Muscle layer of colon (tissue), 2 donors: ENCODE measurements at regions not wholly inside any gene's neighbourhood (a gene's known extent, or its start where the extent isn't known, plus 50 kb on each side); places are given as distances from the start of the nearest gene placed in this dataset.

ENCODE experiments used
- H3K27ac ChIP-seq: one replicate; pipeline ENCODE4 v1.7.0; 2013; ENCODE audit warnings: low read depth, mild to moderate bottlenecking, low read length, moderate library complexity
- H3K27me3 ChIP-seq, 2 donors: one replicate each; pipeline ENCODE4 v1.7.0; 2013; ENCODE audit warnings: low read length in 2 of 2, mild to moderate bottlenecking in 2 of 2; ENCODE audit not compliant: insufficient read depth in 2 of 2, control insufficient read depth in 1 of 2
- H3K36me3 ChIP-seq: one replicate; pipeline ENCODE4 v1.7.0; 2013; ENCODE audit warnings: mild to moderate bottlenecking, low read length; ENCODE audit not compliant: insufficient read depth
- H3K4me1 ChIP-seq: one replicate; pipeline ENCODE4 v1.7.0; 2013; ENCODE audit warnings: mild to moderate bottlenecking, low read length; ENCODE audit not compliant: insufficient read depth
- H3K4me3 ChIP-seq, 2 donors: one replicate each; pipeline ENCODE4 v1.7.0; 2013; ENCODE audit warnings: low read length in 2 of 2, low read depth in 1 of 2, mild to moderate bottlenecking in 1 of 2, moderate library complexity in 1 of 2
- H3K9ac ChIP-seq: one replicate; pipeline ENCODE4 v1.7.0; 2013; ENCODE audit warnings: low read length
- H3K9me3 ChIP-seq: one replicate; pipeline ENCODE4 v1.7.0; 2013; ENCODE audit warnings: mild to moderate bottlenecking, low read length
- donor health status: abdominal sarcoma.
- donor health status: Adenocarcinoma of cecum.

DNA sequence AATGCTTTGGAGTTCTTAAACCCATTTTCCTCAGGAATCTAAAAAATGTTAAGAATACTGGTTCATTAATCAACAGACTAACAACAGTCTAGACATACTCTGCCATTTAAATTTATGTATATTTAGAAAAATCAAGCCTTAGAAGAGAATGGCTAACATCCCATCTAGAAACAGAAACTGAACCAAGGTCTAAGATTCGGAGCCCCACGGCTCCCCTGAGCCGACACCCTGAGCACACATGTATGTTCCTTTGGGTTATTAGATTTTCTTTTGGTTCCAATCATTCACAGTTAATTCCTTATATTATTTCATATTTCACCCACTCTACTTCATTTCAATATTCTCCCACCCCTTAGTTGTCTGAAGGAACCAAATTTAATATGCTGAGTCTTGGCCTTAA, 94.8 kb upstream of the HNRNPA3 start:
- Histone ChIP-seq H3K27ac (no peak overlapping the region), H3K4me3 (no peak overlapping the region), H3K9me3 (no peaks in the 10 kb centered on the region), H3K27me3 (no peaks in the 10 kb centered on the region), H3K36me3 (no peaks in the 10 kb centered on the region), H3K4me1 (peaks cover 9% of the 10 kb centered on the region), H3K9ac (no peak overlapping the region)

DNA sequence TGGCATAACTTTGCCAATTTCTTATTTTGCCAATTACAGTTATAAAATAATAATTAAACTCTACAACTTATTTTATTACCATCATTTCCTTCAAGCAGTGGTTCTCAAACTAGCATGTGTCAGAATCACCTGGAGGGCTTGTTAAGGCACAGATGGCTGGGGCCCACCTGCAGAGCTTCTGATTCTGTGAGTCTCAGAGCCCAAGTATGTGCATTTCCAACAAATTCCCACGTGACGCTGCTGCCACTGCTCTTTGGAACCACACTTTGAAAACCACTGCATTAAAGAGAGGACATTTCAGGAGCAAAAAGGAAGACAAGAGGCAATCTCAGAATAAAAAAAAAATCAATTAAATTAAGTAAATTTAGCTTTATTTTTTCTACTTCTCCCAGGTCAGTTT, 94.0 kb upstream of the HNRNPA3 start:
- Histone ChIP-seq H3K9me3 (no peaks in the 10 kb centered on the region), H3K36me3 (no peaks in the 10 kb centered on the region), H3K27me3 (no peaks in the 10 kb centered on the region), H3K4me3 (no peak overlapping the region), H3K9ac (no peak overlapping the region), H3K27ac (no peak overlapping the region), H3K4me1 (peaks cover 9% of the 10 kb centered on the region)

DNA sequence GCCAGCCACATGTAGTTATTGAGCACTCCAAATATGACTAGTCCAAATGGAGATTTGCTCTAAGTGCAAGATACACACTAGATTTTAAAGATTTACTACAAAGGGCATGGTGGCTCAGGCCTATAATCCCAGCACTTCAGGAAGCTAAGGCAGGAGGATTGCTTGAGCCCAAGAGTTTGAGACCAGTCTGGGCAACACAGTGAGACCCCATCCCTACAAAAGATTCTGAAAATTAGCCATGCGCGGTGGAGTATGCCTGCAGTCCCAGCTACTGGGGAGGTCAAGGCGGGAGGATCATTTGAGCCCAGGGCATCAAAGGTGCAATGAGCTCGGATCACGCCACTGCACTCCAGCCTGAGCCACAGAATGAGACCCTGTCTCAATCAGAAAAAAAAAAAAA, 93.5 kb upstream of the HNRNPA3 start:
- Histone ChIP-seq H3K27me3 (no peaks in the 10 kb centered on the region), H3K4me1 (peaks cover 9% of the 10 kb centered on the region), H3K36me3 (no peaks in the 10 kb centered on the region), H3K4me3 (no peak overlapping the region), H3K27ac (no peak overlapping the region), H3K9ac (no peak overlapping the region), H3K9me3 (no peaks in the 10 kb centered on the region)

DNA sequence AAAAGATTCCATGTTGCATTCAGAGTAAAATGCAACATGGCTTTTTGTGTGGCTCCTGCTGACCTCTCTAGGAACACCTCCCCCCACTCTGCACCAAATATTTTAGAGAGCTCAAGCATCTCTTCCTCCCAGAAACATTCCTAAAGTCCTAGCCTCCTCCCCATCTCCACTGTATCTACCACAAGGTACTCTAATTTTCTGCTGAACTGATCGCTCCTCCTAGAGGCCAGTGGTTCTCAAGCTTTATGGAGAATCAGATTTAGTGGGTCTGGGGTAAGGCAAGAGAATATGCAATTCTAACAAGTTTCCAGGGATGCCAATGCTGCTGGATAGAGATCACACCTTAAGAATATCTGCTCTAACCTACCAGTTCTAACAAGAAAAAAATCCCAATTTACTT, 89.5 kb upstream of the HNRNPA3 start:
- Histone ChIP-seq H3K9me3 (no peaks in the 10 kb centered on the region), H3K4me1 (peaks cover 9% of the 10 kb centered on the region), H3K4me3 (no peak overlapping the region), H3K27ac (no peak overlapping the region), H3K9ac (no peak overlapping the region), H3K27me3 (no peaks in the 10 kb centered on the region), H3K36me3 (no peaks in the 10 kb centered on the region)

DNA sequence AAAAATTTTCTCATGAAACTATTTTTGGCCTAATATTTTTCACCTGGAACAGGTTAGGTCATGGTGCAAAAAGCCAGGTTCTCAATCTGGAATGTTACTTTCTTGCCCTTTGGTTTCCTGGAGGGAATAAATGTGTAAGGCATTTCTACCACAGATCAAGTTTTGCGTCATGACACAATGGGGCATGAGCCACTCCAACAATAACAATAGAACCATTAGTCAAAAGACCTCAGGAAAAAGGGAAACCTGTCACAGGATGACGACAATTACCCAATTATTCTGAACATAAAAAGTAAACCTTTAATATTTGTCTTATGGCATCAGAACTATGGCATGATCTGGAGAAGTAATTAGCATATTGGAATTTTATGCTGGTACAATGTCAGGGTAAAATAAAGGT, 88.2 kb upstream of the HNRNPA3 start:
- no peak overlapping the region for H3K4me3 ChIP-seq
- H3K27ac ChIP-seq: no peak overlapping the region
- no peaks in the 10 kb centered on the region for H3K27me3 ChIP-seq
- H3K36me3 ChIP-seq: no peaks in the 10 kb centered on the region
- no peak overlapping the region for H3K9ac ChIP-seq
- peaks cover 9% of the 10 kb centered on the region for H3K4me1 ChIP-seq
- no peaks in the 10 kb centered on the region for H3K9me3 ChIP-seq

DNA sequence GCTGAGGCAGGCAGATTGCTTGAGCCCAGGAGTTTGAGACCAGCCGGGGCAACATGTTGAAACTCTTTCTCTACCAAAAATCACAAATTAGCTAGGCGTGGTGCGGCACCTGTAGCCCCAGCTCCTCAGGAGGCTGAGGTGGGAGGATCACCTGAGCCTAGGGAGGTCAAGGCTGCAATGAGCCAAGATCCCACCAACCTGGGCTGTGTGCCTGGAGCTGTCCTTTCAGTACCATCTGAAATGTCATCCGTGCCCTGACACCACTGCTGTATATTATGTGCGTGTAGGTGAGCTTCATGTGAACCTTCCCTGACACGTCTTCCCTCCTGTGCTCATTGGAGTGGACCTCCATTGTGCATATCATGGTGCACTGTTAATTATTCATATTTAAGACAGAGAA, 84.8 kb upstream of the HNRNPA3 start:
- no peaks in the 10 kb centered on the region for H3K9me3 ChIP-seq
- H3K36me3 ChIP-seq: no peaks in the 10 kb centered on the region
- H3K9ac ChIP-seq: no peak overlapping the region
- no peaks in the 10 kb centered on the region for H3K4me1 ChIP-seq
- H3K27ac ChIP-seq: no peak overlapping the region
- no peak overlapping the region for H3K4me3 ChIP-seq
- no peaks in the 10 kb centered on the region for H3K27me3 ChIP-seq

DNA sequence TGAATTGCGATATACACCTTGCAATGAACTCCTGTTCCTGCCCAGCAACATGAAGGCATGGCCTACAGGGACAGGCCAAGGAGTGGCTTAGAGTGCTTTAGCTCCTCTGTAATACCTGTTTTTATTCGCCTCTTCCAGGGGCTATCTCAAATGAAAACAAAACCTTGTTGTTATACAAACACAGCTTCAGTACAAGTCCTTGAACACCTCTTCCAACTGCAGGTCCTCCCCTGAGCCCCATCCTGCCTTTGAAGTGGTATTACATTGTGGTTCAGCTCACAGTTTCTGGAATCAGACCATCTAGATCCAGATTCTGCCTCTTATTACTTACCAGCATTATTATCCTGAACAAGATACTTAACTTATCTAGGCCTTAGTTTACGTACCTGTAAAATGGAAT, 83.0 kb upstream of the HNRNPA3 start:
- Histone ChIP-seq H3K4me3 (no peak overlapping the region), H3K9ac (no peak overlapping the region), H3K27me3 (no peaks in the 10 kb centered on the region), H3K27ac (no peak overlapping the region), H3K9me3 (no peaks in the 10 kb centered on the region), H3K36me3 (no peaks in the 10 kb centered on the region), H3K4me1 (no peaks in the 10 kb centered on the region)

DNA sequence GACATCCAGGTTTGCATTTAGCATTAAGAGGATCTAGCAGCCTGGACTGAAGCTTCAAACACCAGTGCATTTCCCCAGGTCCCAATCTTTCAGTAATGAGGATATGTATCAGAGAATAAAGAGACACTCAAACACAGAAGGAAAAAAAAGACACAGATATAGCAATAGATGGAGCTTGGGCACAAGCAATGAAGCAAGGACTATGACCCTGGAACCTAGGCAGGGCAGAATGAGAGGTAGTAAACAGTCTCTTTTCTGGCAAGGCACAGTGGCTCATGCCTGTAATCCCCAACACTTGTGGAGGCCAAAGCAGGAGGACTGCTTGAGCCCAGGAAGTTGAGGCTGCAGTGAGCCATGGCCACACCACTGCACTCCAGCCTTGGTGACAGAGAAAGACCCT, 80.7 kb upstream of the HNRNPA3 start:
- Histone ChIP-seq H3K36me3 (no peaks in the 10 kb centered on the region), H3K4me3 (no peak overlapping the region), H3K4me1 (no peaks in the 10 kb centered on the region), H3K9ac (no peak overlapping the region), H3K9me3 (no peaks in the 10 kb centered on the region), H3K27ac (no peak overlapping the region), H3K27me3 (no peaks in the 10 kb centered on the region)

DNA sequence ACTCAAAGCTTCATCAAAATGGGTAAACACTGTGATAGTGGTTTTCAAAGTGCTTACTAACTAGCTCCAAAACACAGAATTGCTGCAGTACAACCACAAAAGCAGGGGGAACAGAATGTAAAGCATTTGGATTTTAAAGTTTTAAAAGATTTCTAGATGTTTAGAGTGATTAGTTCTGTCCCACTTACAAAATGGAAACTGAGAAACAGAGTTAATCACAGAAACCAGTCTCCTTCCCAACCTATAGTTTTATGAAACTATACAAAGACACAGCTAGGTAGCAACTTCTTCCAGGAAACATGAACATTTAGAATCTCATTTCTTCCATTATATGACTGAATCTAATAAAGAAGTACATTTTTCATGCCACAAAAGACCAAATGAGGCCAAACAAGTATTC, 73.8 kb upstream of the HNRNPA3 start:
- Histone ChIP-seq H3K27me3 (no peaks in the 10 kb centered on the region), H3K4me1 (no peaks in the 10 kb centered on the region), H3K27ac (no peak overlapping the region), H3K9me3 (no peaks in the 10 kb centered on the region), H3K36me3 (no peaks in the 10 kb centered on the region), H3K4me3 (no peak overlapping the region), H3K9ac (no peak overlapping the region)

DNA sequence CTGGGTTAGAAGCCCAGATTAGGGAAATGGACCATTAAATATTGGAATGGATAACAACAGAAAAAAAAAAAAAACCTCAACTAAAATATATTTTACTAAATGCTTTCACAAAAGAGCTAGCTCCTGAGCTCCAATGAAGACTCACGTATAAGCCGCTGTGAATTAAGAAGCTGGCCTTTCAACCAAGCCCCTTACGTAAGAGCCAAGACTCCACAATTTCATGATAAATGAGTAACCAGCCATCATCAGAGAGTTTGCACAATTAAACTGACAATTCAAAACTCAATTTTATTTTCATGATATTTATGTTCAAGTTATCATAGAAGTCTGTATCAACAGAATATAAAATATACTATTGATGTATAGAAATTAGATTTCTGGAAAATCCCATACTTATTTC, 70.7 kb upstream of the HNRNPA3 start:
- H3K27me3 ChIP-seq: no peaks in the 10 kb centered on the region
- H3K9me3 ChIP-seq: no peaks in the 10 kb centered on the region
- peaks cover 1% of the 10 kb centered on the region for H3K4me1 ChIP-seq
- H3K27ac ChIP-seq: no peak overlapping the region
- H3K9ac ChIP-seq: no peak overlapping the region
- no peaks in the 10 kb centered on the region for H3K36me3 ChIP-seq
- H3K4me3 ChIP-seq: no peak overlapping the region

DNA sequence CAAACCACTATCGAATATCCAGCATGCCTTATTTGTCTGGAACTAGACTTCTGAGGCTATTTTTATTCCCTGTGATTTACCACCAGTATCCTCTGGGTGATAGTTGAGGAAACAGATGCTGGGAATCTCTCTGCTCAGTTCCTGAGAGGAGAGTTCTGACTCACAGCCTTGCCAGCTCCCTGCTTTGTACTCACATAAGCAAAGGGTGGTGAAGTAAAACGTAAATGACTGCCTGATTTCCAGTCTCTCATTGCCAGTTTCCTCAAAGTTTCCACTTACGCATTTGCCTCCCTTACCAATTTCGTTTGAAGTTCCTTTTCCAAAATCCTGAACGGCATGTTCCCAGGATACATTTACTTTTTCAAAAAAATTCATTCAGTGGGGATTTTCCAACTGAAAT, 69.2 kb upstream of the HNRNPA3 start:
- Histone ChIP-seq H3K36me3 (no peaks in the 10 kb centered on the region), H3K9ac (no peak overlapping the region), H3K27me3 (no peaks in the 10 kb centered on the region), H3K9me3 (no peaks in the 10 kb centered on the region), H3K4me3 (no peak overlapping the region), H3K4me1 (peaks cover 4% of the 10 kb centered on the region), H3K27ac (no peak overlapping the region)

DNA sequence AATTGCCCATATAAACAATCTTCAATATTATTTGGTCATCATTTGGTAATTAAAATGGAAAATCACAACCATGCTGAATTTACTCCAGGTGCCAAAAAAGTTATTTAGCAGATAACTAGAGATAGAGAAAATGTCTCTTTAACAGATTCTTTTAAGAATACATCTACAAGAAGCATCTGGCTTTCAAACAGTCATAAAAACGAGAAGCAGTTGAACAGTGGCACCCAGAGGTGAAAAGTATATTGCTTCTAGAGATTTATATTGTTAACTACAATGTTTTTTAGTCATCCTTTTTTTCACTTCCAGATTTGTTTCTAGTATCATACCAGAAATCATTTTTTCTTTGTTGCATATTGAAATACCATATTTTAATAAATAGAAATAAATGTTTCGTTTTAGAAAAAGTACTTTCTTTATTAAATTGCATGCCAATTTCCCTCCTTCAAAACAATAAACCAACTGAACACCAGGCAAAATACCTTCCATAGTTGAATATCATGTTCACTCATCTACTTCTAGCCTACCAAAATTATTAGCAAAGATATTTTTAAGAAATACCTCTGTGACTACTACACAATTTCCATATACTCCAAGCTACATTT, 65.4 kb upstream of the HNRNPA3 start:
- no peaks in the 10 kb centered on the region for H3K9me3 ChIP-seq
- H3K4me3 ChIP-seq: no peak overlapping the region
- H3K9ac ChIP-seq: no peak overlapping the region
- H3K36me3 ChIP-seq: no peaks in the 10 kb centered on the region
- no peaks in the 10 kb centered on the region for H3K27me3 ChIP-seq
- H3K4me1 ChIP-seq: peaks cover 4% of the 10 kb centered on the region
- H3K27ac ChIP-seq: no peak overlapping the region
